SU-DHL-6 (cell line): ENCODE measurements at regions not wholly inside any gene's neighbourhood (a gene's known extent, or its start where the extent isn't known, plus 50 kb on each side); places are given as distances from the start of the nearest gene placed in this dataset.

Experiments used
- H2AFZ ChIP-seq: fragments of 200-600 bp; sonication (generic); 2 replicates; pipeline ENCODE4 v1.6.1; 2014; ENCODE audit warnings: low read depth, mild to moderate bottlenecking, moderate library complexity, mixed read lengths, antibody characterized with exemption, low read length; ENCODE audit not compliant: severe bottlenecking
- H3F3A ChIP-seq: fragments of 200-600 bp; shearing (Covaris generic); 2 replicates; pipeline ENCODE4 v1.6.0; 2016; ENCODE audit warnings: antibody characterized with exemption, mild to moderate bottlenecking; ENCODE audit not compliant: insufficient read depth
- H3K27ac ChIP-seq: fragments of 200-600 bp; sonication (generic); 2 replicates; pipeline ENCODE4 v1.5.1; 2016; ENCODE audit warnings: low read depth, mild to moderate bottlenecking, low read length, moderate library complexity, mixed read lengths
- H3K27me3 ChIP-seq: fragments of 200-600 bp; sonication (generic), shearing (Covaris generic); 2 replicates; pipeline ENCODE4 v1.6.0; 2014; ENCODE audit warnings: mild to moderate bottlenecking, low read length
- H3K36me3 ChIP-seq: fragments of 200-600 bp; sonication (generic); 2 replicates; pipeline ENCODE4 v1.6.1; 2014; ENCODE audit warnings: mild to moderate bottlenecking, low read length, mixed read lengths
- H3K4me2 ChIP-seq: fragments of 300-600, 200-600 bp; shearing (Covaris generic), sonication (generic); 2 replicates; pipeline ENCODE4 v1.6.0; 2014; ENCODE audit warnings: low read length, low read depth, mild to moderate bottlenecking; ENCODE audit not compliant: poor library complexity, severe bottlenecking
- H3K4me3 ChIP-seq: fragments of 200-600 bp; sonication (generic); 2 replicates; pipeline ENCODE4 v1.5.1; 2014; ENCODE audit warnings: antibody characterized with exemption, low read length, mild to moderate bottlenecking, mixed read lengths; ENCODE audit not compliant: insufficient read depth, poor library complexity, severe bottlenecking
- H3K79me2 ChIP-seq: fragments of 200-600 bp; sonication (generic); 2 replicates; pipeline ENCODE4 v1.6.1; 2014; ENCODE audit warnings: mild to moderate bottlenecking, low read length, moderate library complexity; ENCODE audit not compliant: insufficient read depth
- H3K9ac ChIP-seq: fragments of 200-600 bp; sonication (generic); 2 replicates; pipeline ENCODE4 v1.7.0; 2014; ENCODE audit warnings: mild to moderate bottlenecking, low read length
- H3K9me2 ChIP-seq: fragments of 200-600 bp; sonication (generic); replicated peaks from 2 replicates; pipeline ENCODE4 v1.6.1; 2014; ENCODE audit warnings: low read length; ENCODE audit not compliant: insufficient read depth
- H3K9me3 ChIP-seq: fragments of 200-600 bp; sonication (generic); 2 replicates; pipeline ENCODE4 v1.6.1; 2014; ENCODE audit warnings: low read length, mixed read lengths; ENCODE audit not compliant: insufficient read depth
- H4K20me1 ChIP-seq: fragments of 200-600 bp; sonication (generic); 2 replicates; pipeline ENCODE4 v1.6.1; 2014; ENCODE audit warnings: low read depth, mild to moderate bottlenecking, antibody characterized with exemption, low read length, moderate library complexity, mixed read lengths
- EZH2phosphoT487 ChIP-seq: fragments of 200-600 bp; sonication (generic), shearing (Covaris generic); conservative IDR thresholded peaks from 2 replicates; pipeline ENCODE4 v1.6.1; 2018; ENCODE audit warnings: mild to moderate bottlenecking, antibody characterized with exemption, low read length, moderate library complexity, mixed read lengths
- TF ChIP-seq, protein P1 (sequence below): fragments of 200-600 bp; sonication (generic); IDR thresholded peaks from one replicate; pipeline ENCODE4 v1.5.1; 2017; ENCODE audit warnings: antibody characterized with exemption, mild to moderate bottlenecking, low read length, moderate library complexity; ENCODE audit not compliant: insufficient read depth, poor library complexity, severe bottlenecking

DNA sequence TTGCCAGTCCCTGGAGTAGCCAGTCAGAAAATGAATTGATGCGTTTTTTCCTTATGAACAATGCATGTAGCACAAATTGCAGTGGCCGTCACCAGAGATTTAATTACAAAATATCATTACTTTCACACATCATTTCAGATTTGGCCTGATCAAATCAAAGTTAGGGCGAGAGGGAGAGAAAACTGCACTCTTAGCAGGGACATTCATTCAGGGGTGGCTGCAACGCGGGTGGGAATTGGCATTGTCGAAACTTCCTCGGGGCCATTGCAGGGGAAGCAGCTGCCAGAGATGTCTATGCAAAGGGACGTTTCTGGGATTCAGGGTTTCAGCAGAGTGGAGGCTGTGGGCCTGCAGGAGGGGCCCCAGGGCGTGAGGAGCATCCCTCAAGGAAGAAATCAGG lies 76.5 kb upstream of the TOP1 start:
- H3K4me2 ChIP-seq, result no peak overlapping the region
- H2AFZ ChIP-seq, result no peak overlapping the region
- no peaks in the 10 kb centered on the region for H3K27me3 ChIP-seq
- no peaks in the 10 kb centered on the region for H3K36me3 ChIP-seq
- H3K9ac ChIP-seq, result no peak overlapping the region
- no peak overlapping the region for H3K4me3 ChIP-seq
- no peak overlapping the region for H3K27ac ChIP-seq
- H4K20me1 ChIP-seq, result no peaks in the 10 kb centered on the region
- TF ChIP-seq, protein P1, sequence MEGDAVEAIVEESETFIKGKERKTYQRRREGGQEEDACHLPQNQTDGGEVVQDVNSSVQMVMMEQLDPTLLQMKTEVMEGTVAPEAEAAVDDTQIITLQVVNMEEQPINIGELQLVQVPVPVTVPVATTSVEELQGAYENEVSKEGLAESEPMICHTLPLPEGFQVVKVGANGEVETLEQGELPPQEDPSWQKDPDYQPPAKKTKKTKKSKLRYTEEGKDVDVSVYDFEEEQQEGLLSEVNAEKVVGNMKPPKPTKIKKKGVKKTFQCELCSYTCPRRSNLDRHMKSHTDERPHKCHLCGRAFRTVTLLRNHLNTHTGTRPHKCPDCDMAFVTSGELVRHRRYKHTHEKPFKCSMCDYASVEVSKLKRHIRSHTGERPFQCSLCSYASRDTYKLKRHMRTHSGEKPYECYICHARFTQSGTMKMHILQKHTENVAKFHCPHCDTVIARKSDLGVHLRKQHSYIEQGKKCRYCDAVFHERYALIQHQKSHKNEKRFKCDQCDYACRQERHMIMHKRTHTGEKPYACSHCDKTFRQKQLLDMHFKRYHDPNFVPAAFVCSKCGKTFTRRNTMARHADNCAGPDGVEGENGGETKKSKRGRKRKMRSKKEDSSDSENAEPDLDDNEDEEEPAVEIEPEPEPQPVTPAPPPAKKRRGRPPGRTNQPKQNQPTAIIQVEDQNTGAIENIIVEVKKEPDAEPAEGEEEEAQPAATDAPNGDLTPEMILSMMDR, result no peak
- no peak for TF ChIP-seq EZH2phosphoT487
- H3F3A ChIP-seq, result no peaks in the 10 kb centered on the region
- H3K79me2 ChIP-seq, result no peaks in the 10 kb centered on the region
- H3K9me2 ChIP-seq, result no peaks in the 10 kb centered on the region
- no peaks in the 10 kb centered on the region for H3K9me3 ChIP-seq

DNA sequence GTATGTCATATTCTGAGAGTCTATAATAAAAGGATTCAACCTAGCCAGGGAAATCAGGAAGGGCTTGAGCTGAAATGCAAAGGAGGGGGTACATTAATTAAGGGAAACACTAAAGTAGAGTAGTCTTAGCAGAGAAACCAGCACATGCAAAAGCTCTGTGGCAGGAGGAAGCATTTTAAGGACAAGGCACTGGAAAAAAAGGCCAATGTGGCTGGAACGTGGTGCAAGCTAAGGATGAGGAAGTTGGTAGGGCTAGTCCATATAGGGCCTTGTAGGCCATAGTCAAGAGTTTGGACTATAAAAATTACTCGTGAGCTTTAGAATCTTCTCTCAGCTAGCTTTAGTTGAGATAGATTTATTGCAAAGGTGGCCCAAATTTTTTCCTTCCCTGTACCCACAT lies 75.2 kb upstream of the TOP1 start:
- Histone ChIP-seq H3K79me2 (no peaks in the 10 kb centered on the region), H3K9me3 (no peaks in the 10 kb centered on the region), H3K27ac (no peak overlapping the region), H3K4me3 (no peak overlapping the region), H2AFZ (no peak overlapping the region), H3F3A (no peaks in the 10 kb centered on the region), H3K9me2 (no peaks in the 10 kb centered on the region), H3K4me2 (no peak overlapping the region), H3K27me3 (no peaks in the 10 kb centered on the region), H3K36me3 (no peaks in the 10 kb centered on the region), H4K20me1 (no peaks in the 10 kb centered on the region), H3K9ac (no peak overlapping the region)
- TF ChIP-seq, protein P1, result no peak
- TF ChIP-seq EZH2phosphoT487, result no peak

DNA sequence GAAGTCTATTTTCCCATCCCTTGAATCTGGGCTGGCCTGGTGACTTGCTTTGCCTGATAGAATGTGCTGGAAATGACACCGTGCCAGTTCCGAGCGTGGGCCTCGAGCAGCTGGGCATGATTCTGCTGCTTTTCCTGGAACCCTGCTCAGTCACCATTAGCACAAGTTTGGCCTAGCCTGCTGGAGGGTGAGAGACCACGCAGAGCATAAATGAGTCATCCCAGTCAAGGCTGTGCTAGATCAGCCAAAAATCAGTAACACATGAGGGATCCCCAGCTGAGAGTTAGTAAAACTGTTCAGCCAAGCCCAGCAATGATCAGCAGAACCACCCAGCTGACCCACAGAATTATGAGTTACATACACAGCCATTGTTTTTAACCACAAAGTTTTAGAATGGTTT lies 74.8 kb upstream of the TOP1 start:
- TF ChIP-seq EZH2phosphoT487, result no peak
- TF ChIP-seq, protein P1, result no peak
- H3K27ac ChIP-seq, result no peak overlapping the region
- no peaks in the 10 kb centered on the region for H3K36me3 ChIP-seq
- no peaks in the 10 kb centered on the region for H4K20me1 ChIP-seq
- H3K27me3 ChIP-seq, result no peaks in the 10 kb centered on the region
- H3K9ac ChIP-seq, result no peak overlapping the region
- H3K4me3 ChIP-seq, result no peak overlapping the region
- no peaks in the 10 kb centered on the region for H3K9me2 ChIP-seq
- no peak overlapping the region for H3K4me2 ChIP-seq
- H3K79me2 ChIP-seq, result no peaks in the 10 kb centered on the region
- H3K9me3 ChIP-seq, result no peaks in the 10 kb centered on the region
- H2AFZ ChIP-seq, result no peak overlapping the region
- H3F3A ChIP-seq, result no peaks in the 10 kb centered on the region
